GM12873 (cell line): ENCODE measurements at regions not wholly inside any gene's neighbourhood (a gene's known extent, or its start where the extent isn't known, plus 50 kb on each side); places are given as distances from the start of the nearest gene placed in this dataset.

Source experiments
- CTCF ChIP-seq: IDR thresholded peaks from 2 replicates; pipeline ENCODE4 v1.5.1; 2012; ENCODE audit warnings: low read depth, mild to moderate bottlenecking, moderate library complexity, low read length, control low read depth; ENCODE audit not compliant: insufficient read depth; ENCODE audit errors: missing control alignments

- TF ChIP-seq CTCF = no peak
These were observed 78.2 kb upstream of the EEF1E1 start for GRCh38 chr6:8180327-8181159.

- TF ChIP-seq CTCF = no peak
These were observed 75.4 kb upstream of the EEF1E1 start for GRCh38 chr6:8177721-8178120.

DNA sequence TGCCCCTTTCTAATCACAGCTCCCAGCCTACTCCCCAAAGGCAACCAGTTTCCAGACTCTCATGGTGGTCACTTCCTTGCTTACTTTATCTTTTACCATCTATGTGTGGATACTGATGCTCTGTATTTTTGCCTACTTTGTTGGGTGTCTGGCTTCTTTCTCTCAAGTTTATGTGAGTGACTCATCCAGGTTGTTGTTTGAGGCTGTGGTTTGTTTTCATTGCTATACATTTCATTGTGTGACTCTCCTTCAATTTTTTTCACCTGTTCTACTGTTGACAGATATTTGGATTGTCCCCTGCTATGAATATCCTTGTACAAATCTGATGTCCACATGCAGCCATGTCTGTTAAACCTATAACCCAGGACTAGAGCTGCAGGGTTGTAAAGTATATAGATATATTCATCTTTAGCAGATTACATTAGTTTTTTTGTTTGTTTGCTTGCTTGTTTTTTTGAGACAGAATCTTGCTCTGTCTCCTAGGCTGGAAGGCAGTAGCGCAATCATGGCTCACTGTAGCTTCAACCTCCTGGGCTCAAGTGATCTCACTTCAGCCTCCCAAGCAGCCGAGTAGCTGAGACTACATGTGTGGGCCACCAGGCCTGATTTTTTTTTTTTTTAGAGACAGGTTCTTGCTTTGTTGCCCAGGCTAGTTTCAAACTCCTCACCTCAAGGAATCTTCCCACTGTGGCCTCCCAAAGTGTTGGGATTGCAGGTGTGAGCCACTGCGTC lies 72.9 kb upstream of the EEF1E1 start:
- TF ChIP-seq CTCF = no peak

- TF ChIP-seq CTCF = no peak
These were observed 72.2 kb upstream of the EEF1E1 start for GRCh38 chr6:8174571-8174970.

DNA sequence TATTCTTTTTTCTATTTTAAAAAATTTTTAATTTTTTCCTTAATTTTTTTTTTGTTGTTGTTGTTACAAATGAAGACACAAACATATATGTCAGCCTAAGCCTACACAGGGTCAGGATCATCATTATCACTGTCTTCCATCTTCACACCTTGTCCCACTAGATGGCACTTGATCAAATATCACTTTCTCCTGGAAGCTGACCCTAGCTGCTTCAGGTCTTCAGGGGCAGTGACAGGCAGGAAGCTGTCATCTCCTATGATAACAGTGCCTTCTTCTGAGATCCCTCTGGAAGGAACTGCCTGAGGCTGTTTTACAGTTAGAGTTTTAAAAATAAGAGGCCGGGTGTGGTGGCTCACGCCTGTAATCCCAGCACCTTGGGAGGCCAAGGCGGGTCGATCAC lies 70.2 kb upstream of the EEF1E1 start:
- no peak for TF ChIP-seq CTCF

- TF ChIP-seq CTCF = no peak
These were observed 68.4 kb upstream of the EEF1E1 start for GRCh38 chr6:8170754-8171153.

GRCh38 chr6:8170245-8170644 lies 67.9 kb upstream of the EEF1E1 start:
- TF ChIP-seq CTCF = no peak
